Neural progenitor cell (in vitro differentiated cells): ENCODE measurements at regions not wholly inside any gene's neighbourhood (a gene's known extent, or its start where the extent isn't known, plus 50 kb on each side); places are given as distances from the start of the nearest gene placed in this dataset.
A peak's percentile ranks its signal among the peaks of the same experiment; 100 is the strongest.

Experiments used
- EZH2 ChIP-seq: fragments of 200-600 bp; sonication (generic); IDR thresholded peaks from 2 replicates; pipeline ENCODE4 v1.6.1; 2017; ENCODE audit warnings: antibody characterized with exemption, mild to moderate bottlenecking, moderate library complexity
- EZH2phosphoT487 ChIP-seq: fragments of 200-600 bp; sonication (generic); IDR thresholded peaks from 2 replicates; pipeline ENCODE4 v1.6.1; 2017; ENCODE audit warnings: antibody characterized with exemption
- TF ChIP-seq, protein P1 (sequence below): fragments of 200-600 bp; sonication (generic); IDR thresholded peaks from 2 replicates; pipeline ENCODE4 v1.5.1; 2017; ENCODE audit warnings: antibody characterized with exemption, mild to moderate bottlenecking

DNA sequence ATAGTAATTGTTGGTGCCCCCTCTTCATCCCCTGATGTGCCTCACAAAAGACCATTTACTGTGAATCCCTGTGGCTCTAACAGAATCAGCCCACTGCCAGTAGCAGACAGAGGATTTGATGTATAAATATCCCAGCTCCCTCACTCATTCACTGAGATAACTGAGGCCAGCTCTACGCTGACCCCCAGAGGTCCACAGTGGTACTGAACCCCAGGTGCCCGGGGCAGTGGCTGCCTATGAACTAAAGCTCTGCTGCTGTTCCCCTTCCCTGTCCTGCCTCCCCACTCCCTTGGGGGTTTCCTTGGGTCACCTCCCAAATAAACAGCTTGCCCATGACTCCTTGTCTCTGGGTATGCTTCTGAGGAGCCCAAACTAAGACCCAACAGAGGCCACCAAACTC is 295.8 kb downstream of the FOXL1 start:
- TF ChIP-seq, protein P1, sequence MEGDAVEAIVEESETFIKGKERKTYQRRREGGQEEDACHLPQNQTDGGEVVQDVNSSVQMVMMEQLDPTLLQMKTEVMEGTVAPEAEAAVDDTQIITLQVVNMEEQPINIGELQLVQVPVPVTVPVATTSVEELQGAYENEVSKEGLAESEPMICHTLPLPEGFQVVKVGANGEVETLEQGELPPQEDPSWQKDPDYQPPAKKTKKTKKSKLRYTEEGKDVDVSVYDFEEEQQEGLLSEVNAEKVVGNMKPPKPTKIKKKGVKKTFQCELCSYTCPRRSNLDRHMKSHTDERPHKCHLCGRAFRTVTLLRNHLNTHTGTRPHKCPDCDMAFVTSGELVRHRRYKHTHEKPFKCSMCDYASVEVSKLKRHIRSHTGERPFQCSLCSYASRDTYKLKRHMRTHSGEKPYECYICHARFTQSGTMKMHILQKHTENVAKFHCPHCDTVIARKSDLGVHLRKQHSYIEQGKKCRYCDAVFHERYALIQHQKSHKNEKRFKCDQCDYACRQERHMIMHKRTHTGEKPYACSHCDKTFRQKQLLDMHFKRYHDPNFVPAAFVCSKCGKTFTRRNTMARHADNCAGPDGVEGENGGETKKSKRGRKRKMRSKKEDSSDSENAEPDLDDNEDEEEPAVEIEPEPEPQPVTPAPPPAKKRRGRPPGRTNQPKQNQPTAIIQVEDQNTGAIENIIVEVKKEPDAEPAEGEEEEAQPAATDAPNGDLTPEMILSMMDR, result peak; percentile 73
- TF ChIP-seq EZH2 (no peak), EZH2phosphoT487 (no peak)
